Adipocyte (in vitro differentiated cells): ENCODE measurements at regions not wholly inside any gene's neighbourhood (a gene's known extent, or its start where the extent isn't known, plus 50 kb on each side); places are given as distances from the start of the nearest gene placed in this dataset.
"Not testable (repeated sequence)": the region's sequence is repeated elsewhere in the genome, so short reads cannot be mapped to it uniquely, and the experiment has no call there.

Experiments used
- DNase-seq: peaks from one replicate; pipeline ENCODE4 v3.0.0-alpha.2; 2015; ENCODE audit warnings: low read depth
- H3K27me3 ChIP-seq: replicated peaks from 2 replicates; pipeline ENCODE4 v1.7.0; 2013; ENCODE audit warnings: mild to moderate bottlenecking, low read length, moderate library complexity; ENCODE audit not compliant: control insufficient read depth, insufficient read depth
- H3K36me3 ChIP-seq: 2 replicates; pipeline ENCODE4 v1.7.0; 2013; ENCODE audit warnings: low read length, mild to moderate bottlenecking, moderate library complexity; ENCODE audit not compliant: control insufficient read depth, insufficient read depth, severe bottlenecking
- H3K4me1 ChIP-seq: 2 replicates; pipeline ENCODE4 v1.7.0; 2013; ENCODE audit warnings: mild to moderate bottlenecking, low read length, moderate library complexity; ENCODE audit not compliant: control insufficient read depth, insufficient read depth
- H3K4me3 ChIP-seq: 2 replicates; pipeline ENCODE4 v1.7.0; 2013; ENCODE audit warnings: mild to moderate bottlenecking, low read length, moderate library complexity
- H3K9ac ChIP-seq: 2 replicates; pipeline ENCODE4 v1.7.0; 2013; ENCODE audit warnings: mild to moderate bottlenecking, low read length, moderate library complexity
- H3K9me3 ChIP-seq: 2 replicates; pipeline ENCODE4 v1.7.0; 2013; ENCODE audit warnings: mild to moderate bottlenecking, low read length, moderate library complexity; ENCODE audit not compliant: control insufficient read depth

DNA sequence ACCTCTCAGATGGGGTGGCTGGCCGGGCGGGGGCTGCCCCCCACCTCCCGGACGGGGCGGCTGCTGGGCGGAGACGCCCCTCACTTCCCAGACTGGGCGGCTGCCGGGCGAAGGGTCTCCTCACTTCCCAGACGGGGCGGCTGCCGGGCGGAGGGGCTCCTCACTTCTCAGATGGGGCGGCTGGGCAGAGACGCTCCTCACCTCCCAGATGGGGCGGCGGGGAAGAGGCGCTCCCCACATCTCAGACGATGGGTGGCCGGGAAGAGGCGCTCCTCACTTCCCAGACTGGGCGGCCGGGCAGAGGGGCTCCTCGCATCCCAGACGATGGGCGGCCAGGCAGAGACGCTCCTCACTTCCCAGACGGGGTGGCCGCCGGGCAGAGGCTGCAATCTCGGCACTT, 80.7 kb downstream of the KPNA2 start:
- H3K36me3 ChIP-seq = peaks cover 16% of the 10 kb centered on the region
- not testable (repeated sequence) for H3K27me3 ChIP-seq, DNase-seq, H3K9ac ChIP-seq, H3K9me3 ChIP-seq, H3K4me3 ChIP-seq, H3K4me1 ChIP-seq

DNA sequence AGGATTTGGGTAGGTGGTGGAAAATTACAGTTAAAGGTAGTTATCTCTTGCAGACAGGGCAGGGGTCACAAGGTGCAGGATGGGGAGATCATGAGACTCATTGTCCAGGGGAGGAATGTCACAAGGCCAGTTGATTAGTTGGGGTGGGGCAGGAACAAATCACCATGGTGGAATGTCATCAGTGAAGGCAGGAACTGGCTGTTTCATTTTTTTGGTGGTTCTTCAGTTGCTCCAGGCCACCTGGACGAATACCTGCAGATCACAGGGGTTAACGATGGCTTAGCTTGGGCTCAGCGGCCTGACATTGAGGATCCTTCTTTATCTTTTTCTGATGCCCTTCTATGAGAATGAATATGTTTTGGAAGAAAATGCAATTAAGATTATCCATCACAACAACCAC, 87.1 kb downstream of the KPNA2 start:
- Histone ChIP-seq H3K4me1 (no peaks in the 10 kb centered on the region), H3K9me3 (no peaks in the 10 kb centered on the region), H3K27me3 (no peaks in the 10 kb centered on the region), H3K9ac (no peak overlapping the region), H3K36me3 (peaks cover 25% of the 10 kb centered on the region), H3K4me3 (no peak overlapping the region)
- DNase-seq = no peak

DNA sequence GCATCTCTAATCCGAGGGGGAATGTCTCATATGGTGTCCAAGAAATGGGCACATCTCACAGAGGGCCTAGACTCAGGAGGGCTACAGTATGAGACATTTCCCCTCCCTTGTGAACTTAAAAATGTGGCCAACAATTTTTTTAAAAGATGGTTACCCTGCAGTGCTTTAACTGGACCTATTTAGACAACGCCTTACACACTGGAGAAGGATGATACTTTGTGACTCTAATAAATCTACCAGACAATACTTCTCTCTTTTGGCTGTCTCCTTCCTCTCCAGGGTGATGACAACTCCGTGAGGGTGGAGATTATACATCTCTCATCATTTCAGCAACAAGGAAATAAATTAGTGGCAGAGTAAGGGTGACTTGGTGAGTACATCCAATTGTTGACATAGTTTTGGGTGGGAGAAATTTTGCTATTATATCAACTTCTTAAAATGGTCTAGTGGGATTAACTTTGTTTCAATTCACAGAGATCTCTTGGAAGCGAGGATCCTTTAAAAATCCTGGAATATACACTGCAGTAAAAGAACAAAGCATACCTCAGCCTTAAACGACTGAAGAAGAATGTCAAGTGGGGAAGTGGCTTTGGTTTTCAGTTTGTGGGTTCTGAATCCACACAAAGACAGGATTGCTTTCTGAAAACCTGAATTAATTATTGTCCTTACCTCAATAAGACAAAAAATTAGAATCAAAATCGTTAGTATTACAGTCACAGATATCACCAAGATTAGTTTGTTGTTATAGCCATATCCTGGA, 89.8 kb downstream of the KPNA2 start:
- no peak overlapping the region for H3K4me3 ChIP-seq
- peaks cover 17% of the 10 kb centered on the region for H3K36me3 ChIP-seq
- no peak for DNase-seq
- H3K9me3 ChIP-seq = no peaks in the 10 kb centered on the region
- no peaks in the 10 kb centered on the region for H3K4me1 ChIP-seq
- no peaks in the 10 kb centered on the region for H3K27me3 ChIP-seq
- H3K9ac ChIP-seq = no peak overlapping the region

GRCh38 chr17:68127914-68128313, 92.4 kb downstream of the KPNA2 start:
- Histone ChIP-seq H3K4me3 (no peak overlapping the region), H3K4me1 (no peaks in the 10 kb centered on the region)
- DNase-seq = no peak

DNA sequence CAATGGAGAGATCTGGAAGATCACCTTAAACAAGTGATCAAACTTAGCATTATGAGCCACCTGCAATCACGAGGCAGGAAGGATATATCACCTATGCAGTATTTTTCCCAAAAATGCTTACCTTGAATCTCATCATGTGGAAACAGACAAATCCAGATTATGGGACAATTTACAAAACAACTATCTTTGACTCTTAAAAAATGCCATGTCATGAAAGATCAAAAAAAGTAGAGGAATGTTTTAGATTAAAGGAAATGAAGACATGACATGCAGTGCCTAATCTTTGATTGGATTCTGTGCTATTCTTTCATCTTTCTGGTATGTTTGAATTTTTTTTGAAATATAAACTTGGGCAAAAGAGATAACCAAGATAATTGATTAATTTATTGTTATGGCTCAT, 95.9 kb downstream of the KPNA2 start:
- Histone ChIP-seq H3K9ac (no peak overlapping the region), H3K36me3 (peaks cover 12% of the 10 kb centered on the region), H3K27me3 (no peaks in the 10 kb centered on the region), H3K4me3 (no peak overlapping the region), H3K9me3 (no peaks in the 10 kb centered on the region), H3K4me1 (no peaks in the 10 kb centered on the region)
- no peak for DNase-seq

More at GRCh38 chr17:68127914-68128313, 92.4 kb downstream of the KPNA2 start:
- Histone ChIP-seq H3K9ac (no peak overlapping the region), H3K27me3 (no peaks in the 10 kb centered on the region), H3K9me3 (no peaks in the 10 kb centered on the region), H3K36me3 (peaks cover 16% of the 10 kb centered on the region)

DNA sequence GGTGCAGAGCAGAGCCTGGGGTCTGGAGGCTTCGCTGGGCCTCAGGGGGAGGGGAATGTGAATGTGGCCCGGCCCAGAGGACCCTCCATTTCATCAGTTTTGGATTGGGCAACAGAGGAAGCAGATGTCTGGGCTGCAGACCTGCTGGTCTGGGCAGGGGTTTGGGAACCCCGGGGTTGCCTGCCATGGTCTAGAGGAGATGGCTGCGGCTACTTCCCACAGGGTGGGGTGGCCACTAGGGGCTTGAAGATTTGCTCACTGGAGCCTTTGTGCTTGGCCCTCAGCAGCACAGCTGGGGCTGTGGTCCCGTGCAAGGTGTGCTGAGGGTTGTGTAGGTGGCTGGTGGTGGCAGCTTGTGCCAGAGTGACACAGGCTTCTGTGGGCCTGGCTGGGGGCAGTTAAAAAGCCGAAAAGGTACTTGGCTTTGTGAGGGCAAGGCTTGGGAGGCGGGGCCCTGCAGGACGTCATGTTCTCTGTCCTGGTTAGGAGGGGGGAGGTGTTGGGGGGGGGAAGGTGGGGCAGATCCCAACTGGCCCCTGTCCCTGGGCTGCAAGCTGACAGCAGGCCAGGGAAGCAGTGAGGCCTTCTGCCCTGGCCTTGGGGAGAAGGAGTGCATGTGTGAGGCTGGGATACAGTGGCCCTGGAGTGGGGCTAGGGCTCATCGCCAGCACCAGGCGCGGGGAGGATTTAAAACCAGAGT, 98.0 kb downstream of the KPNA2 start:
- no peak for DNase-seq
- no peak overlapping the region for H3K9ac ChIP-seq
- no peaks in the 10 kb centered on the region for H3K27me3 ChIP-seq
- no peaks in the 10 kb centered on the region for H3K4me1 ChIP-seq
- no peak overlapping the region for H3K4me3 ChIP-seq
- H3K36me3 ChIP-seq = peaks cover 8% of the 10 kb centered on the region
- no peaks in the 10 kb centered on the region for H3K9me3 ChIP-seq

DNA sequence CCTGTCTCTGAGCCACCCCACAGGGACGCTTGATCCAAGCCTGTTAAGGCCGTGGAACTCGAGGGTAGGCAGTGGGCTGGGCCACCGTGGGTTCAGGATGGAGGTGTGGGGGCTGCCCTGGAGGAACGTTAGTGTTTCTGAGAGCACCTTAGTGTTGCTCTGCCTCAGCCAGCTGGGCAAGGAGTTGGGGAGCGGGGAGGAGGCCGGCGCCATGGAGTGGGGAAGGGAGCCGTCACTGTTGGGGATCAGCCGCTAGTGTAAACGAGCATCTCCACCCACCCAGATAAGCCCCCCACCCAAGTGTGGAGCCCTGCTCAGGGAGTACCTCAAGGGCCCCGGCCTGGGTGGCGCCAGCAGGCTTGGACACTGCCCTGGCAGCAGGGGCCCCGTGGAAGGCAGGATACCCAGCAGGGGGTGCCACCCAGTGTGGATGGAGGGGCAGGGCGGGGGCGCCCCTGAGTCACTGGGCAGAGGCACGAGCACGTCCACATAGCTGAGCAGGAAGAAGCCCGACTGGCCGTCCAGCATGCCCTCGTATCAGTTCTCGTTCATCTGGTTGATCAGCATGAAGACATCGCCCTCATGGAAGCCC, 98.6 kb downstream of the KPNA2 start:
- Histone ChIP-seq H3K9ac (no peak overlapping the region), H3K4me3 (no peak overlapping the region), H3K4me1 (no peaks in the 10 kb centered on the region), H3K27me3 (no peaks in the 10 kb centered on the region), H3K36me3 (peaks cover 5% of the 10 kb centered on the region), H3K9me3 (no peaks in the 10 kb centered on the region)
- DNase-seq = no peak

GRCh38 chr17:68134731-68135130, 99.2 kb downstream of the KPNA2 start:
- H3K9me3 ChIP-seq = no peaks in the 10 kb centered on the region
- no peaks in the 10 kb centered on the region for H3K27me3 ChIP-seq
- peaks cover 5% of the 10 kb centered on the region for H3K36me3 ChIP-seq
- no peaks in the 10 kb centered on the region for H3K4me1 ChIP-seq
- no peak overlapping the region for H3K9ac ChIP-seq
- DNase-seq = no peak
- H3K4me3 ChIP-seq = no peak overlapping the region

DNA sequence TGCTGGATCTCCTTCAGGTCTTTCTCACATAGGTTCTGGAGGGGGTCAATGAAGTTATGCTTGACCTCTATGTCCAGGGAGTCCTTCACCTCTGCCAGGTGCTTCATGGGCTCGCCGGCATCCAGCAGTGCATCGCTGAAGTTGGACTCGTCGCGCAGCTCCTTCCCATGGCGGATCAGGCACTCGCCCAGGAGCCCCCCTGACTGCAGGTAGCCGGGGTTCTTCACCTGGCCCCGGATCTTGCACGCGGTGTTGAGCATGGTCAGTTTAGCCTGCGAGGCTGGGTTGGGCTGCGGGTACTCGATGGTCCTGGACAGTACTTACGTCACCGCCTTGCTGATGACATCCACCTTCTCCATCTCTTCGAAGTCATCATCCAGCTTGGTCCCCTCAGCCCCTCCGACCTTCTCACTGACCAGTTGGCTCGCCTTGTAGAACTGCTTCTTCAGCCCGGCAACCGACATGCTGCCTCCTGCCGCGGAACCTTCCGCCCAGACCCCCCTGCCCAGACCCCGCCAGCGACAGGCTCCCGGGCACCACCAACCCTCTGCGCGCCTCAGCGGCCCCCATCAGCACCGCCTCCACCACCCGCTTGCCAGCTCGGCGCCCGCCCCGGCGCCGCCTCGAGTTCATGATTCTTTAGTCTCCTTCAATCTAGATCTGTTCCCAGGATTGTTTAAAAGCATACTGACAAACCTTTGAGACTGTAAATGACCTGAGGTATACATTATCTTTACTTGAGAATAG, 99.8 kb downstream of the KPNA2 start:
- Histone ChIP-seq H3K9ac (no peak overlapping the region), H3K36me3 (peaks cover 5% of the 10 kb centered on the region), H3K4me3 (no peak overlapping the region), H3K9me3 (no peaks in the 10 kb centered on the region), H3K27me3 (no peaks in the 10 kb centered on the region), H3K4me1 (no peaks in the 10 kb centered on the region)
- no peak for DNase-seq

DNA sequence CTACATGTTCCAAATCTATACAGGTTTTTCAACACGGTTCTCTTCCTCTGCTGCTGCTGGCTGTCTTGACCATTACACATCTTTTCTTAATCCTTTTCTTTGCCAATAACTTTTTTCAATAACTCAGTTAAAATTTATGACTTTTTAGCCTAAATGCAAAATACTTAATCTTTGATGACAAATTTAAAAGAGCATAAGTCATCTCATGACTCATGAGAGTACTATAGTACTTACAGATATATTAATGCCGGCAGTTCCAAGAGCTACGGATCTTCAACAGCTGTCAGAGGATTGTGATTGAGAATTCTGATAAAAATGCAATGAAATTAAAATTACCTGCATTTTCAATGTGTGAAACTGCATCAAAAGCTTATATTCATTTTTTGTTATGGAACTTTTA, 105.5 kb downstream of the KPNA2 start:
- Histone ChIP-seq H3K36me3 (no peaks in the 10 kb centered on the region), H3K9me3 (no peaks in the 10 kb centered on the region), H3K4me3 (no peak overlapping the region), H3K9ac (no peak overlapping the region), H3K27me3 (no peaks in the 10 kb centered on the region), H3K4me1 (no peaks in the 10 kb centered on the region)
- no peak for DNase-seq

GRCh38 chr17:68142595-68142994, 105.2 kb upstream of the AMZ2 start:
- H3K9ac ChIP-seq = no peak overlapping the region
- no peaks in the 10 kb centered on the region for H3K9me3 ChIP-seq
- H3K36me3 ChIP-seq = no peaks in the 10 kb centered on the region
- H3K27me3 ChIP-seq = no peaks in the 10 kb centered on the region
- no peak overlapping the region for H3K4me3 ChIP-seq
- H3K4me1 ChIP-seq = no peaks in the 10 kb centered on the region
- DNase-seq = no peak
